Neutrophil (primary cell): ENCODE measurements at regions not wholly inside any gene's neighbourhood (a gene's known extent, or its start where the extent isn't known, plus 50 kb on each side); places are given as distances from the start of the nearest gene placed in this dataset.

Experiments used
- H3K27ac ChIP-seq: fragments of 200-600 bp; sonication (generic); 2 replicates; pipeline ENCODE4 v1.5.1; 2016; ENCODE audit warnings: mild to moderate bottlenecking, moderate library complexity
- H3K27me3 ChIP-seq: fragments of 200-600 bp; sonication (generic); 2 replicates; pipeline ENCODE4 v1.6.0; 2016; ENCODE audit warnings: mild to moderate bottlenecking
- H3K36me3 ChIP-seq: fragments of 200-600 bp; sonication (generic); 2 replicates; pipeline ENCODE4 v1.5.1; 2017
- H3K4me1 ChIP-seq, 2 experiments: fragments of 200-600 bp in 1 of 2; sonication (generic) in 1 of 2; 1 replicate in 1 of 2; 2 replicates in 1 of 2; pipeline versions ENCODE4 v1.5.1 to v1.6.1; 2013 to 2016; ENCODE audit warnings: low read depth in 1 of 2, low read length in 1 of 2, mild to moderate bottlenecking in 1 of 2, moderate library complexity in 1 of 2; ENCODE audit not compliant: control insufficient read depth in 1 of 2, insufficient read depth in 1 of 2
- H3K4me3 ChIP-seq, 2 experiments: fragments of 200-600 bp in 1 of 2; sonication (generic) in 1 of 2; 1 replicate in 1 of 2; 2 replicates in 1 of 2; pipeline ENCODE4 v1.5.1; 2013 to 2016; ENCODE audit warnings: low read depth in 1 of 2, low read length in 1 of 2, mild to moderate bottlenecking in 1 of 2, moderate library complexity in 1 of 2
- H3K9me3 ChIP-seq: fragments of 200-600 bp; sonication (generic); 2 replicates; pipeline ENCODE4 v1.5.1; 2016
- CTCF ChIP-seq: fragments of 200-600 bp; sonication (generic); IDR thresholded peaks from 2 replicates; pipeline ENCODE4 v1.5.1; 2016; ENCODE audit warnings: antibody characterized with exemption

- no peak for TF ChIP-seq CTCF
- no peaks in the 10 kb centered on the region for H3K9me3 ChIP-seq
- no peaks in the 10 kb centered on the region for H3K36me3 ChIP-seq
- no peaks in the 10 kb centered on the region for H3K27me3 ChIP-seq
- H3K4me1 ChIP-seq = no peaks in the 10 kb centered on the region
- H3K4me3 ChIP-seq = no peak overlapping the region
- no peak overlapping the region for H3K27ac ChIP-seq
Observed at GRCh38 chr12:126212824-126213223, 1147.6 kb downstream of the AACS start.

GRCh38 chr12:126218697-126219096, 1153.5 kb downstream of the AACS start:
- TF ChIP-seq CTCF = no peak
- Histone ChIP-seq H3K9me3 (no peaks in the 10 kb centered on the region), H3K4me1 (no peaks in the 10 kb centered on the region), H3K4me3 (no peak overlapping the region), H3K36me3 (no peaks in the 10 kb centered on the region), H3K27ac (no peak overlapping the region), H3K27me3 (no peaks in the 10 kb centered on the region)

GRCh38 chr12:126219139-126219538, 1153.9 kb downstream of the AACS start:
- Histone ChIP-seq H3K27ac (no peak overlapping the region), H3K9me3 (no peaks in the 10 kb centered on the region), H3K4me1 (no peaks in the 10 kb centered on the region), H3K27me3 (no peaks in the 10 kb centered on the region), H3K4me3 (no peak overlapping the region), H3K36me3 (no peaks in the 10 kb centered on the region)
- TF ChIP-seq CTCF = no peak

- Histone ChIP-seq H3K4me1 (no peaks in the 10 kb centered on the region), H3K9me3 (no peaks in the 10 kb centered on the region), H3K36me3 (no peaks in the 10 kb centered on the region), H3K4me3 (no peak overlapping the region), H3K27ac (no peak overlapping the region), H3K27me3 (no peaks in the 10 kb centered on the region)
- TF ChIP-seq CTCF = no peak
Observed at GRCh38 chr12:126219654-126220279, 1154.5 kb downstream of the AACS start.

GRCh38 chr12:126224032-126224431, 1158.8 kb downstream of the AACS start:
- H3K4me1 ChIP-seq = no peaks in the 10 kb centered on the region
- TF ChIP-seq CTCF = no peak

More at GRCh38 chr12:126224032-126224431, 1158.8 kb downstream of the AACS start:
- Histone ChIP-seq H3K27ac (no peak overlapping the region), H3K36me3 (no peaks in the 10 kb centered on the region), H3K4me3 (no peak overlapping the region), H3K27me3 (no peaks in the 10 kb centered on the region), H3K9me3 (no peaks in the 10 kb centered on the region)
